ENCODE measurements at regions not wholly inside any gene's neighbourhood (a gene's known extent, or its start where the extent isn't known, plus 50 kb on each side); places are given as distances from the start of the nearest gene placed in this dataset.

DNA sequence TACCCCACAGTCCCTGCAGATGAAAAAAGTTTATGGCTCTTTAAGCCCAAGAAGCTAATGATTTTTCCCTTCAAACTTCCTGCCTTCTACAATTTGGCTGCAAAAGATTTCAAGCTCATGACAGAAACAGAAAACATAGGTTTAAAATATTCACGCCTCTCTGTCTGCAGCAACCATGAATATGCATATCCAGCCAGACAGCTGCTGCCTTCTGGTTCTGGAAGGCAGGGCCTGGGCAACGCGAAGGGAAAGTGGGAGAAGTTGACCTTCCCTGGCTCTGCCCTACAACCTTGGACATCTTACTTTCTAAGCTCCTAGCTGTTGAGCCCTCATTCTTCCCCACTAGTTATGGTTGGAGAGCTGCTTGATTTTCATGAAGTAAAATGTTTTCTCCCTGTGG lies 64.8 kb upstream of the CLINT1 start:
- DNase-seq = no peak

DNA sequence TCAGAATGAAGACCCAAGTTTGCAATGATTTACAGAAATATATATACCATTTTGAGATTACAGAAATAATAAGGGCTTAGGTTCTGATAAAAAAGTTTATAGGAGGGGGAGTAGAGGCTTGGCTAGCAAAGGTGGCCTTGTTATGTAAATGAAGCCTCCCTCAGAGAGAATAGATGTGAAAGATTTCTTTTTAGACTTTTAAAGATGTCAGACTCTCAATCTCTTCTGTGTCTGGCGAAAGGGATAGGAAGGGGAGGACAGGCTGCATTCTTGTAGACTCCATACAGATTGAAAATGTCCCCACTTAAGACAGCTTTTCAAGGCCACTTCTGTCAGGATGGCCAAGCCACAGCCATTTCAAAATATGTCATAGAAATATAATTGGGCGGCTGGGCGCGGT lies 63.1 kb upstream of the CLINT1 start:
- DNase-seq = no peak

DNA sequence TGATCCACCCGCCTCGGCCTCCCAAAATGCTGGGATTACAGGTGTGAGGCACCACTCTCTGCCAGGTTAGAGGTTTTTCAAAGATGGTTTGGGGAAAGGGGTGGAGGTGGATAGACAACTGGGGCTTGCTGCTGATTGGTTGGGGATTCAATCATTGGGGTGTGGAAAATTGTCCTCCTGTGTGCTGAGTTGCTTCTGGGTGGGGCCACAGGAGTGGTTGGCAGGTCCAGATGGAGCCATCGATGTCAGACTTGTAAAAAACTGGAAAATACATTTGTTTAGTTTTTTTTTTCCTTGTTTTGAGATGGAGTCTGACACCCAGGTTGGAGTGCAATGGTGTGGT lies 61.9 kb upstream of the CLINT1 start:
- DNase-seq = no peak

GRCh38 chr5:157918811-157919742 lies 60.1 kb upstream of the CLINT1 start:
- DNase-seq = peak; percentile 68

DNA sequence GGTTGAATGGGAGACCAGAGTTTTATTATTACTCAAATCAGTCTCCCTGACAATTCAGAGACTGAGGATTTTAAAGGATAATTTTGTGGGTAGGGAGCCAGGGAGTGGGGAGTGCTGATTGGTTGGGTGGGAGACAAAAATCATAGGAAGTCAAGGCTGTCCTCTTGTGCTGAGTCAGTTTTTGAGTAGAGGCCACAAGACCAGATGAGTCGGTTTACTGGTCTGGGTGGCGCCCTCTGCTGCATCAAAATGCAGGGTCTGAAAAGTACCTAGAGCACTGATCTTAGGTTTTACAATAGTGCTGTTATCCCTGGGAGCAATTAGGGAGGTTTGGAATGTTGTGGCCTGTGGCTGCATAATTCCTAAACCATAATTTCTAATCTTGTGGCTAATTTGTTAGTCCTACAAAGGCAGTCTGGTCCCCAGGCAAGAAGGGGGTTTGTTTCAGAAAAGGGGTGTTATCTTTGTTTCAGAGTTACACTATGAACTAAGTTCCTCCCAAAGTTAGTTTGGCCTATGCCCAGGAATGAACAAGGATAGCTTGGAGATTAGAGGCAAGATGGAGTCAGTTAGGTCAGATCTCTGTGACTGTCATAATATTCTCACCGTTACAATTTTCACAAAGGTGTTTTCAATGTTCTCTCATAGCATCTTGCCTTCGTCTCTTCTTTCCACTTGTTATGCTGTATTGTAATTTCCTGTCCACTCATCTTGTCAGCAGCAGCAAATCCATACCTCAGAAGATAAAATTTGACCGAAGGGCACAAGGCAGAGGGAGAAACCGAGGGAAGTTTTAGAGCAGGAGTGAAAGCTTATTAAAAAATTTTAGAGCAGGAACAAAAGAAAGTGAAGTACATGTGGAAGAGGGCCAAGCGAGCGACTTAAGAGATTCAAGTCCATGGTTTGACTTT lies 59.2 kb upstream of the CLINT1 start:
- DNase-seq = peak; percentile 89

DNA sequence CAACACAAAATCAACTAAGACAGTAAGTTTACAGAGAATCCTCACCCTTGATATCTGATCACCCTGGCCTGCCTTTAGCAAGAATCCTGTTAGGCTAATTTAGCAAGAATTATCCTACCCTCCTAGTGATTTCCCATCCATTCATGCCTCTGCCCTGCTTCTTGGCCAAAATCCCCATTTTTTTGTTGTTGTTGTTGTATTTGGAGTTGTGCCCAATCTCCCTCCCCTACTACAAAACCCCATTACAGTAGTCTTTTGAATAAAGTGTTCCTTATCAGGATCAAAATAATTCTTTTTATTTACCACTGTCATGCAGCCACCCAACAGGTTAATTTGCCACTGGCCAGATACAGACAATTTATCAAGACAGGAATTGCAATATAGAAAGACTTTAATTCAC lies 58.5 kb upstream of the CLINT1 start:
- DNase-seq = no peak

- peak; percentile 23 for DNase-seq
Measured at GRCh38 chr5:157915638-157916037, 56.7 kb upstream of the CLINT1 start.

- no peak for DNase-seq
Measured at GRCh38 chr5:157914151-157914788, 55.3 kb upstream of the CLINT1 start.

DNA sequence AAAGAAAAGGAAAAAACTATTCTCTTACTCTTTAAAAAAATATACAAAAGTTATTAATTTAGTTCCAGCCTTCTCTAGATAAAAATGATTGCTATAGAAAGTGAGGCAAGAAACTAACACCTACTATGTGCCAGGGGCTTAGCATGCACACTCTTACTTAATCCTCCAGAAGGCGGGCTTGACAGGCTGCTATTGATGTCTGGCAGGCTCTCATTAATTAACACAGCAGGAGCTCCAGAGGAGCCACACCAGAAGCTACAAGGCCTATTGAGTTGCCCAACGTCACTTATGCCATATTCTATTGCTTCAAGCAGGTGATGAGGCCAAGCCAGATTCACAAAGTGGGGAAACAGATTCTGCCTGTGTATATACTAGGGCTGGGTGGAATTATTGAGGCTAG lies 54.6 kb upstream of the CLINT1 start:
- no peak for DNase-seq

DNA sequence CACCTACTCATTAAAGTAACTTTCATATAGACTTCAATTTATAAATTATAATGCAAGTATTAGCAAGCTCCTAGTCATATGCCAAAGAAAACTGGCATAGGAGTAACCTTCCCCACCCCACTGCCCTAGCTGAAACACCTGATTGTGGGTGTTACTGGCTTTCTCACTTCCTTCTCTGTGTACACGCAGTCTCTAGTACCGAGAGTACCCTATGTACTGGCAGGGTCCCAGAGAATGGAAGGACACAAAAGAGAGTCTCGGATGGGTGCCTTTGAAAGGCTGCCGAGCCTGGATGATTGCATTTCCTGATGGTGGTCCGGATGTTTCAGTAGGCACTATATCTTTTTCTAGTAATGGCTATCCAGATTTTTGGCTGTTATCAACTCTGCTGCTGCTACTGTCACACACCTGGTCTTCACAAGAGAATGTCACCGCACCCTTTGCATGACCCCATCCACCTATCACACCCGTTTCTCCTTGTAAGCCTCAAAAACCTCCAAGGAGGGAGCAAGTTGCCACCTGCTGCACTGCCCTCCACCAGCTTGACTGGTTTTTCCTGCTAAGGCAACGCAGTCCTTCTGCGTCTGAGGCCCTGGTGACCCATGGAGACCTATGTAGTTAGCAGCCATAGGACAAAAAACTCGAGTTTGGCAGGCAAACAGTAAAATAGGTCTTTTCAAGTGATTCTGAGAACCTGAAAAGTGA lies 53.8 kb upstream of the CLINT1 start:
- no peak for DNase-seq

DNA sequence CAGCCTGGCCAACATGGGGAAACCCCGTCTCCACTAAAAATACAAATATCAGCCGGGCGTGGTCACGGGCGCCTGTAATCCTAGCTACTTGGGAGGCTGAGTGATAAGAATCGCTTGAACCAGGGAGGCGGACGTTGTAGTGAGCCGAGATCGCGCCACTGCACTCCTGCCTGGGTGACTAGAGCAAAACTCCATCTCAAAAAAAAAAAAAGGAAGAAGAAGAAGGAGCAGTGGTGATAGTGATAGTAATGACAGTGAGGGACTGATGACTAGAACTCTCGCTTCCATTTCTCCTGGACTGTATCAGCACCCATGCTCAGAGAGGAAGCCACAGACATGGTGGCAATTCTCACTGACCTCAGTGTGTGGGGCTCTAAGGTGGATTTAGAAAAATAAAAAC lies 52.6 kb upstream of the CLINT1 start:
- DNase-seq = no peak
